SK-N-MC (cell line): ENCODE measurements at regions not wholly inside any gene's neighbourhood (a gene's known extent, or its start where the extent isn't known, plus 50 kb on each side); places are given as distances from the start of the nearest gene placed in this dataset.

Source experiments
- DNase-seq: peaks from one replicate; pipeline ENCODE4 v3.0.0-alpha.2; 2011; ENCODE audit warnings: low read depth, low spot score
- H3K27ac ChIP-seq: fragments of 200-600 bp; sonication (generic); 2 replicates; pipeline ENCODE4 v1.5.1; 2016; ENCODE audit warnings: mixed run types
- H3K36me3 ChIP-seq: fragments of 200-600 bp; sonication (generic); 2 replicates; pipeline ENCODE4 v1.6.1; 2017; ENCODE audit warnings: antibody characterized with exemption, low read length, mixed read lengths; ENCODE audit not compliant: insufficient read depth
- H3K4me3 ChIP-seq: fragments of 200-600 bp; sonication (generic); 2 replicates; pipeline ENCODE4 v1.5.1; 2016
- H3K9ac ChIP-seq: fragments of 200-600 bp; sonication (generic); 2 replicates; pipeline ENCODE4 v1.8.0; 2017; ENCODE audit warnings: mixed run types, mixed read lengths; ENCODE audit not compliant: insufficient read length
- H3K9me3 ChIP-seq: fragments of 200-600 bp; sonication (generic); 2 replicates; pipeline ENCODE4 v1.6.1; 2017; ENCODE audit warnings: low read depth, mild to moderate bottlenecking, antibody characterized with exemption, low read length, moderate library complexity, mixed read lengths
- EZH2 ChIP-seq: fragments of 200-600 bp; sonication (generic); IDR thresholded peaks from one replicate; pipeline ENCODE4 v1.6.1; 2017; ENCODE audit warnings: antibody characterized with exemption
- FOXP2 ChIP-seq: optimal IDR thresholded peaks from 2 replicates; pipeline ENCODE3; 2011; ENCODE audit warnings: mild to moderate bottlenecking, moderate library complexity; ENCODE audit not compliant: insufficient read depth; ENCODE audit errors: extremely low read length, control extremely low read depth
- POLR2AphosphoS5 ChIP-seq: IDR thresholded peaks from 2 replicates; pipeline ENCODE4 v1.6.1; 2012; ENCODE audit warnings: mild to moderate bottlenecking, low read depth, low read length, borderline replicate concordance

GRCh38 chr10:37701781-37702493 is 155.5 kb downstream of the ZNF248 start:
- H3K9me3 ChIP-seq = no peaks in the 10 kb centered on the region

DNA sequence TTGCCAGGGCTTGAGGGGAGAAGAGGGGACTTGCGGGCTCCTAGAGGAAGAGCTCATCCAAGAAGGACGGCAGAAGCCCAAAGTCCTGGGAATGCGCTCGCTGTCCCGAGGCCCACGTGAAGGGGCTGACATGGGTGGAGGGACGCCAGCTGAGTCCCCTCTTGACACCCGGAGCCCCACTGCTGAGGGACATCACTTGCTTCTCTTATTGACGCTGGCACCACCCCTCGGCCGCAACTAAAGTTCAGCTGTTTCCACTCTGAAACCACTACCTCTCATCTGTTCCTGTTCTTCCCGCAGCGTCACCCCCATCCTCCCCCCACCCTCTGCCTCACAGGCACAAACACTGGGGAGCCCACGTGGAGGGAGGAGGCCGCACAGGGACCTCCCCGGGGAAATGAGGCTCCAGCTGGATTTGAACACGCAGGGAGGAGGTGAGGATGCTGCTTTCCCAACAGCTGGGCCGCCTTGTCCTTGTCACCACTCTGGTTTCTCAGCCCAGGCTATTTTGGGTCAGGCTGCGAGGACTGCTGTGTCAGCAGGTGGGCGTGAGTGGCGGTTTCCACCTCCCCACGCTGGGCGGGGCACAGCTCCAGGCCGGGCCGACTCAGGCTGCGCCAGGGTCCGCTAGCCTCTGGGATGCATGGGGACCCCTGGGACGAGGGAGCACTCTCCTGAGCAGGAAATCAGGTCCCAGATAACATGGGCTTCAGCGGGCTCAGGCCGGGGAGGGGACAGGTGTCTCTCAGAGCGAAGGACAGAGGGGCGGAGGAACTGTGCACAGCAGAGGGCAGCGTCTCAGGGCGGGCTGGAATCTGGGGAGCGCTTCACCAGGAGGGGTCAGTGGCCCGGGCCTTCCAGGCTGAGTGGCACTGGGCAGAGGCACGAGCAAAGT is 156.3 kb downstream of the ZNF248 start:
- no peak overlapping the region for H3K27ac ChIP-seq
- no peak overlapping the region for H3K4me3 ChIP-seq
- no peak overlapping the region for H3K9ac ChIP-seq
- H3K9me3 ChIP-seq = no peaks in the 10 kb centered on the region
- TF ChIP-seq POLR2AphosphoS5 = no peak
- TF ChIP-seq EZH2 = no peak
- TF ChIP-seq FOXP2 = no peak
- no peak for DNase-seq
- H3K36me3 ChIP-seq = no peaks in the 10 kb centered on the region

More at GRCh38 chr10:37701781-37702493, 155.5 kb downstream of the ZNF248 start:
- no peaks in the 10 kb centered on the region for H3K36me3 ChIP-seq
- DNase-seq = no peak
- TF ChIP-seq FOXP2 (no peak), EZH2 (no peak), POLR2AphosphoS5 (no peak)
- H3K4me3 ChIP-seq = no peak overlapping the region
- no peak overlapping the region for H3K9ac ChIP-seq
- H3K27ac ChIP-seq = no peak overlapping the region

DNA sequence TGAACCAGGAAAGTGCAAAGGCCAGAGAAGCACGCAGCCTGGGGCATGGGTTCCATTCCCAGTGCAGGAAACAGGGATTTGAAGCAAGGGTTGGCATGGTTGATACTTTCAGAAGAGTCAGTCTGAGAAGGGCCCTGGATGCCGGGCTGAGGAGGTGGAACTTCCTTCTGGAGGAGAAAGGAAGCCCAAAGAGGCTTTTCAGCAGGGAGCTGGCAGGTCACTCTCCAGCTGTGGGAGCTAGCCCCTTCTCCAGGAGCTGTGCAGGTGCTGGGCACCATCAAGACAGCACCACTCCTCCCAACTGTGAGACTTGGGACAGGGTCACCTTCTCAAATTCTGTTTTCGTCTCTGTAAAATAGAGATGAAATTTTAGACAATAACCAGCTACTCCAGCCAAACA is 169.8 kb downstream of the ZNF248 start:
- Histone ChIP-seq H3K27ac (no peak overlapping the region), H3K36me3 (no peaks in the 10 kb centered on the region), H3K4me3 (no peak overlapping the region), H3K9me3 (no peaks in the 10 kb centered on the region), H3K9ac (no peak overlapping the region)
- no peak for DNase-seq
- TF ChIP-seq EZH2 (no peak), POLR2AphosphoS5 (no peak), FOXP2 (no peak)

DNA sequence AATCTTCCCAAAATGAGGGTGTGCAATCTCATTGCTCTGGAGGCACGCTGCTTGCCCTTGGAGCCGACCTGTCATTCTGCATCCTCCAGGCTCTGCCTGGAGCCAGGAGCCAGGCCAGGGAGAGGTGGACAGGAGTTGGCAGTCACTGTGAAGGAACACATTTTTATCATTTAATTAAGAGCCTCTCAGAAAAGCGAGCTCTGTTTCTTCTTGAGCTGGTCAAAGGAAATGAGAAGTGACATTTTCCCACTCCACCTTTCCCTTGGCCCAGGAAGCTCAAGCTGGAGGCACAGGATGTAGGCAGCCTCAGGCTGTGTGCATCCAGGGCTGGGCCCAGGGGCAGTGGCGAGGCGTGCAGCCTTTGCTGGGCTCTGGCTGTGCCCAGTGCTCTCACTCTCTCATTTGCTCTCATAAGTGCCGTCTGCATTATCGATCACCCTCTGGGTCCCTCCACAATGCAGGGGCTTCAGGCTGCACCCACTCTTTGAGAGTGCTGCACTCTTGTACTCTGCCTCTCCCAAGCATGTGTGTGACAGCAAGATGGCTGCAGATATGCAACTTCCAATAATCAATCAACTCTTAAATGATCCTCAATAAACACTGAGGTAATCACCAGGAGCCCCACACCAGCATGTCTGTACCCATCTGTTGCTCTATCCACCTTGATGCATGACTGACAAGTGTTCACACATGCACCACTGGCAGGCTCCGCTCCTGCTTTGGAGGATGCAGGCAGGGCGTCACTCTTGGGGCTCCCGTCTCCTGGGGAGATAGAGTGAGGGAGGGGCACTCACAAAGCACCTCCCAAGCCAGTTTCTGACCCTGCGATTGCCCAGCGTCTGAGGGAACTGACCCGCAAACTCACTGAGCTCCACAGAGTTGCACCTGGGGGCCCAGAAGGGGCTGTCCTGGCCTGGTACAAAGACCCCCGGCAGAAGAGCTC is 171.4 kb downstream of the ZNF248 start:
- TF ChIP-seq POLR2AphosphoS5 (no peak), FOXP2 (no peak), EZH2 (no peak)
- no peak overlapping the region for H3K9ac ChIP-seq
- no peaks in the 10 kb centered on the region for H3K9me3 ChIP-seq
- no peak overlapping the region for H3K27ac ChIP-seq
- H3K4me3 ChIP-seq = no peak overlapping the region
- no peaks in the 10 kb centered on the region for H3K36me3 ChIP-seq
- DNase-seq = no peak

GRCh38 chr10:37684765-37685164 is 172.6 kb downstream of the ZNF248 start:
- no peak for DNase-seq
- H3K36me3 ChIP-seq = no peaks in the 10 kb centered on the region
- no peak overlapping the region for H3K9ac ChIP-seq
- no peaks in the 10 kb centered on the region for H3K9me3 ChIP-seq
- no peak overlapping the region for H3K27ac ChIP-seq
- TF ChIP-seq FOXP2 = no peak
- no peak for TF ChIP-seq EZH2
- no peak for TF ChIP-seq POLR2AphosphoS5
- no peak overlapping the region for H3K4me3 ChIP-seq

DNA sequence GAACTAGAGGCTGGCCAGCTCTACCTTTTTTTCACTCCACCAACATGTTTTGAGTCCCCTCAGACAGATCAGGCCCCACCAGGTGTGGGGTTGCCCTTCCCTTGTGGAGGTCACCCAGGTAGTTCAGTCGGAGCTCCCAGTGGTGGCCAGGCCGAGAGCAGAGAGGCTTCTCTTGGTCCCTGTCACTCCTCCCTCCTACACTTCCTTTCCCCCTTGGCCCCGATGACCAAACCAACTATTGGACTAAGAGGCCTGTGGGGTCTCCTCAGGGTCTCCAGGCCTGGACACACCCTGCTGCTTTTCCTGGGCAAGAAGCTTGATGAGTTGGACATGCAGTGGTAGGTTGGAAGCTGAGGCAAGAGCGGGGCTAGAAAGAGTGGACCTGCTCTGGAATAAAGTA is 174.8 kb downstream of the ZNF248 start:
- Histone ChIP-seq H3K4me3 (no peak overlapping the region), H3K27ac (no peak overlapping the region)

GRCh38 chr10:37681617-37681999 is 175.8 kb downstream of the ZNF248 start:
- no peak for DNase-seq
- no peak overlapping the region for H3K27ac ChIP-seq
- H3K4me3 ChIP-seq = no peak overlapping the region
- no peaks in the 10 kb centered on the region for H3K36me3 ChIP-seq
- no peaks in the 10 kb centered on the region for H3K9me3 ChIP-seq
- TF ChIP-seq EZH2 (no peak), POLR2AphosphoS5 (no peak), FOXP2 (no peak)
- no peak overlapping the region for H3K9ac ChIP-seq

More for the DNA sequence above, 174.8 kb downstream of the ZNF248 start:
- no peaks in the 10 kb centered on the region for H3K36me3 ChIP-seq
- no peak for DNase-seq
- H3K9me3 ChIP-seq = no peaks in the 10 kb centered on the region
- TF ChIP-seq POLR2AphosphoS5 (no peak), EZH2 (no peak), FOXP2 (no peak)
- H3K9ac ChIP-seq = no peak overlapping the region
